GM12865 (cell line): ENCODE measurements at regions not wholly inside any gene's neighbourhood (a gene's known extent, or its start where the extent isn't known, plus 50 kb on each side); places are given as distances from the start of the nearest gene placed in this dataset.

Experiments
- DNase-seq: peaks from one replicate; pipeline ENCODE4 v3.0.0; 2010; ENCODE audit warnings: low read depth
- H3K4me3 ChIP-seq: 2 replicates; pipeline ENCODE4 v1.5.1; 2011; ENCODE audit warnings: mild to moderate bottlenecking, low read depth, low read length, control low read depth
- CTCF ChIP-seq: IDR thresholded peaks from 2 replicates; pipeline ENCODE4 v1.5.1; 2011; ENCODE audit warnings: low read length, control low read depth, low read depth, inconsistent platforms; ENCODE audit not compliant: insufficient read depth; ENCODE audit errors: missing control alignments

GRCh38 chr15:37860896-37861295 lies 73.5 kb upstream of the TMCO5A start:
- no peak overlapping the region for H3K4me3 ChIP-seq
- no peak for DNase-seq
- TF ChIP-seq CTCF: no peak

DNA sequence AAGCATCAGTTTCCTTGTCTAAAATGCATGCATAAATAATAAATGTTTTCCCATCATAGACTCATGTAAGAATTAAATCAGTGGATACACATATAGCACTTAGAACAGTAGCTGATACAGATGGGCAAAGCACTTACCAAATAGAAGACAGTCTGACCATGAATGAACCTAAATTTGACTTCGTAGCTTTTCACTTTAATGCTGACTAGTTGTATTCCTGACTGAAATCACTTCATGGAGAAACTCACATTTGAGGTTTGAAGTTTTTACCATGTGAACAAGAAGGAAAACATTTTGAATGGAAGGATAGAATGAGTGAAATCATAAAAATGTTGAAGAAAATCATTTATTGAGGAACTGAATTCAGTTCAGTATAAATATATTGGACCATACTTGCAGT lies 68.8 kb upstream of the TMCO5A start:
- no peak overlapping the region for H3K4me3 ChIP-seq
- no peak for TF ChIP-seq CTCF
- no peak for DNase-seq

- no peak overlapping the region for H3K4me3 ChIP-seq
- no peak for TF ChIP-seq CTCF
- no peak for DNase-seq
Measured at GRCh38 chr15:37870711-37871110, 63.7 kb upstream of the TMCO5A start.

- no peak for TF ChIP-seq CTCF
- no peak overlapping the region for H3K4me3 ChIP-seq
- DNase-seq: no peak
Measured at GRCh38 chr15:37872661-37873060, 61.8 kb upstream of the TMCO5A start.

DNA sequence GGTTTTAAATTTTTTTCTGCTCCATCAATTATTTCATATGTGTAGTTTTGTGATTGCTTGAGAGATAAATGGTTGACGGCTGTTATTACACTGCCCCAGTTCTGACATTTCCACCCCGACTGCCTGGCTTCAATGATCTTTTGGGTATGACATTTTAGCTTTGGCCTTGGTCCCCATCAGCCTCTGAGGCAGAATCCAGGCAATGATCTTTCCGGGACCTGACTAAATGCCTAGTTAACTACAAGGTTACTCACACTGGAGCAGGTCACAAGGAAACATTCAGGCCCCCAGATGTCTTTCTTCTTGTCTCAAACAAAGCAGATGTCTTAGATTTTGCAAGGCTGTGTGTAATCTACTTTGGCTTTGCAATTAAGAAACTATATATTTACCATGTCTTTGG lies 61.1 kb upstream of the TMCO5A start:
- DNase-seq: no peak
- TF ChIP-seq CTCF: no peak
- H3K4me3 ChIP-seq: no peak overlapping the region

GRCh38 chr15:37876900-37877299 lies 57.5 kb upstream of the TMCO5A start:
- TF ChIP-seq CTCF: no peak
- no peak overlapping the region for H3K4me3 ChIP-seq
- no peak for DNase-seq

- DNase-seq: no peak
- TF ChIP-seq CTCF: no peak
- H3K4me3 ChIP-seq: no peak overlapping the region
Measured at GRCh38 chr15:37877851-37878741, 56.3 kb upstream of the TMCO5A start.
